GM19324 (cell line): ENCODE measurements at regions not wholly inside any gene's neighbourhood (a gene's known extent, or its start where the extent isn't known, plus 50 kb on each side); places are given as distances from the start of the nearest gene placed in this dataset.

Experiments used
- ATAC-seq: cut with Tn5 transposase; IDR thresholded peaks from one replicate; pipeline ENCODE4 v1.9.1; 2021; ENCODE audit warnings: mild to moderate bottlenecking, moderate library complexity; ENCODE audit not compliant: unreplicated experiment, low FRiP score

DNA sequence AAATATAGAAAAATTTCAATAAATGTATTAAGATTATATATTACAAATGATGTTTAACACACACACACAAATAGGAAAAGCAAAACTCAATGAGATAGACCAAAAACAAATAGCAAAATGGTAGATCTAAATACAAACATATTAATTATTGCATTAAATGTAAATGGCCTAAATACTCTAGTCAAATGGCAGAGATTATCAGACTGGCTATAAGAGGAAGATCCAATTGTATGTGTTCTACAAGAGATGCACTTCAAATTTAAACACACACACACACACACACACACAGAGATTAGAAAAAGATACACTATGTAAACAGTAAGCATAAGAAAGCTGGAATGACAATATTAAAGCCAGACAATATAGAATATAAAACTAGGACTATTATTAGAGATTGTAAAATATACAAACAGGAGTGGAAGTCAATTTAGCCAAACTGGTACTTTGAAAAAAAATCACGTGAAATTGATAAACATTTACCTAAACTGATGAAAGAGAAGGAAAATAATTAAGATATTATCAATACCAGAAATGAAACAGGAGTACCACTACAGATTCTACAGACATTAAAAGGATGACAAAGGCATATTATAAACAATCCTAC lies 150.5 kb downstream of the TBXT start:
- no peak for ATAC-seq

DNA sequence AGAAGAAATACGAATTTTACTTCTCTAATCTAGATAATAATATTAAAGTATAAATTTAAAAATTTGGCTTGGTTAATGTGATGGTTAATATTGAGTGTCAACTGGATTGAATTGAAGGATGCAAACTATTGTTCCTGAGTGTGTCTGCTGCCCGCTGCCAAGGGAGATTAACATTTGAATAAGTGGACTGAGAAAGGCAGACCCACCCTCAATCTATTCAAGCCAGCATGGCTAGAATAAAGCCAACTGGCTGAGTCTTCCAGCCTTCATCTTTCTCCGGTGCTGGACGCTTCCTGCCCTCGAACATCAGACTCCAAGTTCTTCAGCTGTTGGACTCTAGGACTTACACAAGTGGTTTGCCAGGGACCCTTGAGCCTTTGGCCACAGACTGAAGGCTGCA lies 152.7 kb downstream of the TBXT start:
- ATAC-seq, result no peak

DNA sequence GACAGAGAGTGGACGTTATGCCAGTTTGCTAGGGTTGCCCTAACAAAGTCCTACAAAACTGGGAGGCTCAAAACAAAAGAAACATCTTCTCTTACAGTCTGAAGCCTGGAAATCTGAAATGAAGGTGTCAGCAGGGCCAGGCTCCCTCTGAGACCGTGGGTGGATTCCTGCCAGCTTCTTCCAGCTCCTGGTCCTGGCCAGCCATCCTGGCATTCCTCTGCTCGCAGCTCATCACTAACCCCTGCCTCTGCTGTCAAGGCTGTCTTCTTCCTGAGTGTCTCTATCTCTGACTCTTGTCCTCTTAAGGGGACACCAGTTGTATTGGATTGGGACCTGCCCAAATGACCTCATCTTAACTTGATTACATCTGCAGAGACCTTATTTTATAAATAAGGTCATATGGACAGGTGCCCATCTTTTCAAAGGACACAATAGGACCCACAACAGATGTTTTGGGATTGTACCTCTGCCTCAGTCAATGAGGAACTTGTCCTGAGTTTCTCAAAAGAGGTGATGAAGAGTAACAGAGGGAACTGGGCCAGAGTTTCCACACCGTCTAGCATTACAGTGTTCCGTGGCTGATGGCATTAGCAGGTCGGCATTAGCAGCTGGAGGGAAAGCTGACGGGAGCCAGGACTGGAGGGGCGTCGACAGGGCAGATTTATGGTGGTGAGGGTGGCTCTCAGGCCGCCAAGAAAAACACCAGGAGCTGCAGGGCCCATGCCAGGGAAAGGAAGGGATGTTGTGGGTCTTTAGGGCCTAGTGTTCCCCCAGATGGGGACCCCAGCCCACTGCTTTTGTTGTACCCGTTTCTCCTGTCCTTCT lies 157.3 kb downstream of the TBXT start:
- ATAC-seq, result no peak

DNA sequence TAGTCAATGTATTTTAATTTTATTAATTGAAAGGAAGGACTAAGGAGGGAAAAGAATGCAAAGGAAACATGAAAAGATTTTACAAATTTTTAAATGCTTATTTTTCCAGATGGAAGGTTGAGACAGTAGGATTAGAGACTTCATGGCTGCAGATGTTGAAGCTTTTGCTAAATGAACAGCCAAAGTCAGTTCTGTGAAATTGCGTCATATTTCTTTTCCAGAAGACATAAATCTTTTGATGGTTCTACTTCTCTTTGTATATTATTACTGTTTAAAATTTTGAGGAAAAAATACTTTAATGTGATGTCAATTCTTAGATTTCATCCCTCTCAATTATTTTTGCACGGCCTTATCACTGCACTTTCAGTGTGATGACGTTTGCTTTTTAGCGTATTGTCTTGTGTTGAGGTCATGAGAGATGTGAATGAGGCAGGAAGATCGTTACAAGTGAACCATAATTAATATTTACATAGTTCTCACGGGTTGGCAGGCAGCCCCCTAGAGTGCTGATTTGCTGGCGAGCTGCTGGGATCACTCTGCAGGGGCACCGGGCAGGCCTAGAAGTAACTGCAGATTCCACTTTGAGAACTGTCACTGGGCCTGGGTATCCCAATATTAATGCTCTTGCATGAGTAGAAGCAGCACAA lies 158.1 kb downstream of the TBXT start:
- ATAC-seq, result no peak

DNA sequence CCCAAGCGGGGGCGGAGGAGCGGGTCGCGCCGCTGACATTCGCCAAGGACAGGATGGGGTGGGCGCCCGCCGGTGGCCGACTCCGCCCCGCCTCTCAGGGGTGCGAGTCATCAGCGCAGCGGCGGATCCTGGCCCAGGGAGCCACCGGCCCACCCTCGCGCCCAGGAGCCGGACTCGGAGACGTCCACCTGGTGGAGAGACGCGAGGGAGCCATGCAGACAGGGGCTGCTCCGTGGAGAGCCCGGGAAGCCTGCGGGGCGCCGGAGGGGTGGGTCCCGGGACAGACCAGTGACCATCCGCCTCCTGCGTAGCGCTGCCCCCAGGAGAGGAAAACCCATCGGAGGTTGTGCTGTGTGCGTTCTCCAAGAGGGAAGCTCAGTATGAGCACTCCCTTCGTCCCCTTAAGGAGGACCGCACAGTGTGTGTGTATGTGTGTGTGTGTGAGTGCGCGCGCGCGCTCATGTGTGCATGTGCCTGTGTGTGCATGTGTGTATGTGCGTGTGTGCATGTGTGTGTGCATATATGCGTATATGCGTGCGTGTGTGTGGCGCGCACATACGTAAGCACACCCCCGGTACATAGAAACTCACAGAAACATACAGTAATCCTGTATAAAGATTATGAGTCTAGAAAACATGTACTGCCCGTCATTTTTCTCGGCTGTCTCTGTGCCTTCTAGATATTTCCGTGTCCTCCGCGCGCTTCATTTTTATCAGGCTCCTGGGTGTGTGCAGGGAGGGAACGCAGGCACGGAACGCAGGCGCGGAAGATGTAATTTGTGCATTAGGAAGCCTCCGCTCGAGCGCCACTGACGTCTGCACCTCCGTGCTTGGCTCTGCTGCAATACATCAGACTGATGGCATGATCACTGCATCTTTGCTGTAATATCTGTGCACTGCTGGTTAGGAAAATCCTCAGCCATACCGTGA lies 158.9 kb downstream of the TBXT start:
- ATAC-seq, result no peak

DNA sequence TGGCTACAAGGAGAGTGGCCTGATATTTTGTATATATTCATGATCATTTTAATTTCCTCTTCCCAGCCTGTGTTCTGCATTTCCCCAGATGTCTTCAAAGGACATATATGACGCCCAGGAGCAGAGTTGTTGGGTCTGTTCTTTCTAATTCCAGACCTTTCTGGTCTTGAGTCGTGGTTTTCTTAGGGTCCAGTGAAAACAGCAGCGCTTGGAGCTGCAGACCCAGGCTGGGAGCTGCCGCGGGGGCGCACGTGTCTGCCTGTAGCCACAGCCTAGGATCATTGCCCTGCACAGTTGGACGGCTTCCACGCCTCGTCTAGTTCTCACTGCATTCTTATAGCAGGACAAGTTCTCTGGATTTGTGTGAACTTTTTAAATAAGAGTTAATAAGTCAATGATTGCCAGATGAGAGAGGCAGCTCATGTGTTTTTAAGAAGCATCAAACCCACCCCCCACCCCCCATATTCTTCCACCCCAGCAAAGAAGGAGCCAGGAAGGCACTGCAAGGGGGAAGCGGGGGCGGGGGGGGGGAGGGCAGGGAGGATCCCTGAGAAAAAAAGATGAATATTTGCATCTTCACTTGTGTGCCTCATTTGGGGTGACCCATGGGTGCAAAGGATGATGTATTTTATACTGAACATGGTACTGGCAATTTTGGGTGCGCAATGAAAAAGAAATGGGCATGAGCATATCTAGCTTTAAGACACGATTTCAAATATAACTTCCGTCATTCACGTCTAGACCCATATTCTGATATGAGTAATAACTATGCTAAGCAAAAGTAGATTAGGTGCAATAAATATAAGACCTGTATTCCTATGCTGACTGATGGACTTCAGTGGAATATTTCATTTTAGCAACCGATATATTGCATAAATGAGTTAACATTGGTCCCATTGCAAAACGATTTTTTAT lies 160.0 kb downstream of the TBXT start:
- no peak for ATAC-seq

DNA sequence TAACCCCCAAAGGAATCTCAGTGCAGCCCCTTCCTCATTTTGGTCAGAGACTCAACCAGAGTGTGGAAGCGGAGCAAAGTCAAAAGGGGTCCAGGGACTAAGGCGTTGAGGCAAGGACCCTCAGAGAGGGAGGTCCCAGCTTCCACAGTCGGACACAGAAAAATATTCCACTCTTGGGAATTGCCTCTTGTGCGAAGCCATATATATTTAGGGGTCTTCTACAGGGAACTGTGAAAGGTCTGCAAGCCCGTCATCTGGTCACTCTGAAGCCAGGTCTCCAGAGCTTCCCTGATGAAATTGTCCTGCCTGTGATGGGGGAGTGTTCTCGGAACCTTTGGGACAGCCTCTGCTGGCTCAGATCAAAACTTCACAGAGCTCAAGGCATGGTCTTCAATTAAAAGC lies 160.8 kb downstream of the TBXT start:
- no peak for ATAC-seq

DNA sequence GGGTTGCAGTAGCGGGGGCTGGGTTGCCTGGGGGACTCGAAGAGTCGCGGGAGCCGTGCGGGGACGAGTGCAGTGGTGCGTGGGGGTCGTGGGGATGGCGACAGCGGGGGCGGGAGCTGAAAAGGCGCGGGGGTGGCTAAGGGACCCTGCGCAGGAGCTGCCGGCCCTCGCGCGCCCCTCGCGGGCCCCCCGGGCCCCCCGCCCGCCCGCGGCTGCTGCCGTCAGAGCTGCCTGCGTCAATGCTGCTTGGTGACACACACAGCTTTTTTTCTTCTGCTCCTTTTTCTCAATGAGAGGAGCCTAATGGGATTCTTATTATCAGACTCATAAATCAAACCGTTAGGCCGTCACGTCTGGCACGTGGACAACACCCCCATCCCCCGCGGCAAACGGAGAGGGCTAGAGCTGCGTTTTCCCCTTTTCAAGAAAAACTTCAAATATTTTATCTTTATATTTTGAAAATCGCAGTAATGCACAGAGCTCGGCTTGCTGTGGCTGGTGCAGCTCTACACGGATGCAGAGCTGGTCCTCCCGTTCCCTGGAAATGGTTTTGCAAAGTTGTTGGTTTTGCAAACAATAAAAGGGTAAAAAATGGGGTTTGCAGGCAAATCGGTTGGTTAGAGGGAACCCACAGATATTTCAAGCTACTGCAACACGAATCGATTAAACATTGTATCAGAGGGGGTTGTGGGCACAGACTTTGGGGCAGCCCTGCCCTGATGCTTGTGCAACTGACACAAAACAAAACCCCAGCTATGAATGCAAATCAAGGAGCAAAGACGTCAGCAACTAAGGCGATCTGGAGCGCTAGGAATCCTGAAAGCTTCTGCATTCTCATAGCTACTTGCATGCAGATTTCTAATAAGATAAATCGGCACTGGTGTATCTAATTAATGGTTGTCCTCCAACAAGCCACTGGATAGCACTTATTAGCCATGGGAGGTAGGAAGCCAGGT lies 161.4 kb downstream of the TBXT start:
- ATAC-seq, result no peak

DNA sequence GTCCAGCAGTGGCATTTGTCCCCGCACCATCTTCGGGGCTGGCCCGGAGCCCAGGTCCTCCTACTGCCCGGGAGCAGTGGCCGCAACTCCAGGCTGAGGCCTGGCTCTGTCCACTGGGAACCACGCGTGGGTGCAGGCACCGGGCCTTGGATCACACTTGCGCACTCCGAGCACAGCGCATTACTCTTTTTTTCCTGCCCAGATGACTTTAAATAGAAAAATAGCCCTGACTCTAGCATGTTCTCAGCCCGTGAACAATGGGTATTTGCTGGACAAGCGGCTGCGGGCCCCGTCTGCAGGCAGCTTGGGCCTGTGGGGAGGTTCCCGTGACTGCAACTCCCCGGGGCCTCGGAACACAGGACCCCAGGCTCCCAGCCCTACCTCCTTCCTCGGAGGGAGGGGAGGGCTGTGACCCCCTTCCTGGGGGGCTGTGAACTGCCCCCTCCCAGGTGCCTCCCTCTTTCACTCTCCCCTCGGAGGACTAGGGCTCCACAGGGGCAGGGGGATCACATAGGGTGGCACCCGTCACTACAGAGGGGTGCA lies 162.2 kb downstream of the TBXT start:
- no peak for ATAC-seq

DNA sequence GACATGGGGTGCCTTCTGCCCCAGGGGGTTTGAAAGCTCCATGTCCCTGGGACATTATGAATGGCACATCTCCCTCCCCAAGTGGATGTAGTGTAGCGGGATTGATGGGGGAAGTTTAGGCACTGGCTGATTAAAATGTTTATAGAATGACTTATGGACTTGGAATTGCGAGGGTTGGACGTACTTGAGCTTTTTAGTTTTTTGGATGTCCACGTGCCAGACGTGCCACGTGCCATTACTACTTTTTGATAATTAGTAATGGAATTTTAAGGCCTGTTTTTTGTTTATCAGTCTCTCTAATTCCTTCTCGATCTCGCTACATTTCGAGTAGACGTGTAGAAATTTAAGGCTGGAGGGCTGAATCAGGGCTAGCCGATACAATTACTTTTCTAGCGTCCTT lies 162.8 kb downstream of the TBXT start:
- no peak for ATAC-seq

DNA sequence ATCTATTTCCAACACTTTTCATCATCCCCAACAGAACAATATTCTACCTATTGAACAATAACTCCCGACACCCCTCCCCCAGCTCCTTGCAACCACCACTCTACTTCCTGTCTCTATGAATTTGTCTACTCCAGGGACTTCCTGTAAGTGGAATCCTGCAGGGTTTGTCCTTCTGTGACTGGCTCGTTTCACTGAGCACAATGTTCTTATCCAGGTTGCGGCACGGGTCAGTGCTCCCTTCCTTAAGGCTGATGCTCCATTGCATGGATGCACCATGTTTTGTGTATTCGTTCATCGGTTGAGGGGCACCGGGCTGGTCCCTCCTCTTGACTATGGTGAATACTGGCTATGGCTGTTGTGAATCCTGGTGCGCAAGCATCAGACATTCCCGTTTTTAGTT lies 163.2 kb downstream of the TBXT start:
- ATAC-seq, result no peak

DNA sequence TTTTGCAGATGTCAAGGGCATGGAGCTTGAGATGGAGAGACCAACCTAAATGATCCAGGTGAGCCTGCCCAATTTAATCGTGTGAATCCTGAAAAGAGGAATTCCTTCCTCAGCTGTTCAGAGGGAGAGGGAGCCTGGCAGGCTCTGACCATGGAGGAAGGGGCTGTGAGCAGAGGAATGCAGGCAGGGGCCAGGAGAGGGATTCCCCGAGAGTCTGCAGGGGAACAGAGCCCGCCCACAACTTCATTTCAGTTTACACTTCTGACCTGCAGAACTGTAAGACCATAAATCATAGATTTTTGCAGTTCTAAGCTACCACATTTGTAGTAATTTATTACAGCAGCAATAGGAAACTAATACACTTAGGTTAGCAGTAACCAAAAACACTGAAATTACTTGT lies 164.1 kb downstream of the TBXT start:
- ATAC-seq, result no peak

DNA sequence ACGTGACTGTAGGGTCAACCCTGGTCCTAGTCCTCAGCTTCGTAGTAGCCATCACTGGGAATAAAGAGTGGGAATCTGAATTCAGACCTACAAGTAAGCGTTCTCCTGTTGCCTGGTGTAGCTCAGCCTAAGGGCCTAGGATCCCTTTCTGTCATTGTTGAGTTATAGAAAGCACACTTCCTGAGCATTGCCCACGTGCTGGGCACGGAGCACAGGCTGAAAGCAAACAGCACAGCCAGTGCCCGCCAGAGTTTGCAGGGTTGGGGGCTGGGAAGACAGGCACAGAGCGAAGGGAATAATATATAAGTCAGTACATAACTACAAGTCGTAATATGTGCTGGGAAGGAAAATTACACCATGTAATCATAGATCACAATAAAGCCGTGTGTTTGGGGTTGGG lies 166.3 kb downstream of the TBXT start:
- no peak for ATAC-seq

DNA sequence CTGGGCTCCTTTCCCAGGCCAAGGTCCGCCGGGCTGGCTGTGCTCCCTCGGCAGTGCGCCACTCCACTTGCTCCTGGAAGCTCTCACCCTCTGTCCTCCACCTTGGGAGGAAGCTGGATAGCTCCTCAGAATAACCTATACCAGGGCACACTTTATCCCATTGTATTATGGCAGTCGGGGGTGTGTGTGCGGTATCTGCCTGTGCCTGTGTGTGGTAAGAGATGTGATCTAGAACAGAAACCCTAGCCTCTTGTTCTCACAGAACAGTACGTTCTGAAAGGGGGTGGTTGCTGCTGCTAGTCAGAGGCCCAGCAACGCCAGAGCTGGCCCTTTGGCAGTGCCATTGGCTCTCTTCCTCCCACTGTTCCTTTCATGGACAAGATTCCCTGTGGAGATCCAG lies 168.4 kb downstream of the TBXT start:
- ATAC-seq, result no peak

DNA sequence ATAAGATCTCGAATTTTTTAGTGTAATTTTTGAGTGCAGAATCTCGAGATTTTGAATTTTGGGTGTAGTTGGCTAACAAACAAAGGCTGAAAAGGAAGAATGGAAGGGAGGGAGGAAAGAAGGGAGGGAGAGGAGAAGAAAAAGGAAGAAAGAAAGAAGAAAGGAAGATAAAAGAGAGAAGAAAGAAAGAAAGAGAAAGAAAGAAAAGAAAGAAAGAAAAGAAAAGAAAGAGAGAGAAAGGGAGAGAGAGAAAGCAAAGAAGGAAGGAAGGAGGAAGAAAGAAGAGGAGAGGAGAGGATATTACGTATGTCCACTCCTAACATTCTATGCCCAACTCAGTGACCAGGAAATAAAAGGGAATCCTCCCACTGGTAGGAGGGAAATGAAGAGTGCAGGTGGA lies 169.6 kb downstream of the TBXT start:
- no peak for ATAC-seq

DNA sequence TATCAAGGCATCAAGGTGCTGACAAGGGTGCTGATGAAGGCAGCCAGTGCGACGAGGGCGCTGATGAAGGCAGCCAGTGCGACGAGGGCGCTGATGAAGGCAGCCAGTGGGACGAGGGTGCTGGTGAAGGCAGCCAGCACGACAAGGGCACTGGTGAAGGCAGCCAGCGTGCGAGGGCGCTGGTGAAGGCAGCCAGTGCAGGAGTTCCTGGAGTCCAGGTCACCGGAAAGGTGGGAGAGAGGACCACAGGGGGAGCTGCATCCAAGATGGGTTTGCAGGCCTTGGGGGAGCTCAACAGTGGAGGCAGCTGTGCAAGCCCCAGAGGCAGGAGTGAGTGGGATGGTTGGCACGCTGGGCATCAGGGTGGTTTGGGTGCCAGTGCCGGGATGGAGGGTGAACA lies 176.3 kb downstream of the TBXT start:
- ATAC-seq, result no peak

DNA sequence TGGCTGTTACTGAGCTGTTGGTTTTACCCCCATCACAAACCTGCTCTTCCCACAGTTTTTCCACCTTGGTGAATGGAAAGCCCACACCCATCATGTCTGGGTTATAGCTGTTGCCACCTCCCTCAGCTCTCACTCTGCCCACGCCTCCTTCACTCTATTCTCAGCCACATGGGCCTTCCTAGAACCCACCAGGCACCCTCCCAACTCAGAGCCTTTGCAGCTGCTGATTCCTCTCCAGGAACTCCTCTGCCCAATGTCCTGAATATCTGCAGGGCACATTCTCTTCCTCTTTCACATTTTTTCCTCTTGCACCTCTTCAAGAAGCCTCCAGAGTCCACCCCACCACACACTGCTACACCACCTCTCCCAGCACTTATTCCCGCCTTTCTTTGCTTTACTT lies 177.4 kb downstream of the TBXT start:
- no peak for ATAC-seq

DNA sequence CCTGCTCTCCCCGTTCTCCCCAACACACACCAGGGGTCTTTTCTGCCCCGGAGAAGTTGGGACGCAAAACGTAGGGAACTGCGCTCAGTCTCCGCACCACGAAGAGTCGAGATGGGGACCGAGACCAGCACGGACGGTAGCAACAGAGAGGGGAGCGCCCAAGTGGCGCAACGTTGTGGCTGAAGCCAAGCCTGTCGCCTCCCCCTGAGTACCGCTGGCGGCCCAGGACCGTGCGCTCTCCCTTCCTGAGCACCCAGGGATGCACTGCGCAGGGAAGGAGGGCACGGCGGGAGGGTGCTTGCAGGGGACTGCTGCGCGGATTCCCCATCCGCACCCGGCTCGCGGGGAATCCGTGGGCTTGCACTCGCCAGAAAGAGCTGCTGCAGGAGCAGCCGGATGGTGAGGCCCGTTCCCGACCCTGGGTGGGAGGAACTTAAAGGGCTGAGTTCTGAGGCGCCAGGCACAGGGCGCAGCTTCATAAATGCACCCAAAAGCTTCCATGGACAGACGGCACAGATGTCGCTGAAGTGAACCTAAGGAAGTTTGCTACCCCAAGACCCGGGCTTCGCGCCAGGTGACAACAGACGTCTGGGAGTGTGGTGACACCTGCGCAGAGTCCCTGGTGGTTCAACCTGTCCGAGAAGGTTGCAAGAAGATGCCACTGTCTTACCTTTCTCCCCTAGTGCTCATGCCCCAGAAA lies 178.7 kb downstream of the TBXT start:
- no peak for ATAC-seq
